ENCODE measurements at regions not wholly inside any gene's neighbourhood (a gene's known extent, or its start where the extent isn't known, plus 50 kb on each side); places are given as distances from the start of the nearest gene placed in this dataset.

DNA sequence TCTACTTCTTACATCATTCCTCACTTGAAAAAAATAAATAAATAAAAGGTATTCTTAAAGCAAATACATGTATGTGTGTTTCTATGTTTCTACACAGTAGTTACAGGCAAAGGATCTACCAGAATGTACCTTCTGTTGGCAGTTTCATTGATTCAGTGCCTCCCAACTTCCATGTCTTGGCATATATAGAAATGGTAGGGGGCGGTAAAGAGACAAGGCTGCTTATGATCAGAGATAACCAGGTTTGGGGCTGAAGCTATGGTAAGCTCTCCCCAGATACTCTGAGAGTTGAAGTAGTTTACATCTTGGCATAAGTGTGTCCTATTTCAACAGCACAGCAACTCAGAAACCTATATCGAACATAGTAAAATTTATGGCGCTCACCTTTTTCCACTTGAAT lies 1075.4 kb upstream of the C9orf72 start:
- no peak for TF ChIP-seq ZNF766 (CRISPR knock-in tag; conservative IDR thresholded peaks at IDR 0.05)
- no peak for TF ChIP-seq ZNF551 (CRISPR knock-in tag; IDR thresholded peaks at IDR 0.05)
- no peak for TF ChIP-seq ZBTB7A (IDR thresholded peaks at IDR 0.05; ENCODE audit: borderline replicate concordance, control insufficient read depth, low read depth, low read length)
- no peak for TF ChIP-seq EWSR1 (IDR thresholded peaks at IDR 0.05; ENCODE audit: borderline replicate concordance, low read depth, partially characterized antibody)
- TF ChIP-seq ELF4 (CRISPR knock-in tag; IDR thresholded peaks at IDR 0.05), result no peak
- TF ChIP-seq SLC30A9 (CRISPR knock-in tag; IDR thresholded peaks at IDR 0.05), result no peak
- TF ChIP-seq KDM5B (IDR thresholded peaks at IDR 0.05; ENCODE audit: insufficient replicate concordance, low read depth, low read length), result no peak
- TF ChIP-seq MEF2D (tag; conservative IDR thresholded peaks at IDR 0.05; ENCODE audit: low read depth), result no peak
- TF ChIP-seq, protein P1, sequence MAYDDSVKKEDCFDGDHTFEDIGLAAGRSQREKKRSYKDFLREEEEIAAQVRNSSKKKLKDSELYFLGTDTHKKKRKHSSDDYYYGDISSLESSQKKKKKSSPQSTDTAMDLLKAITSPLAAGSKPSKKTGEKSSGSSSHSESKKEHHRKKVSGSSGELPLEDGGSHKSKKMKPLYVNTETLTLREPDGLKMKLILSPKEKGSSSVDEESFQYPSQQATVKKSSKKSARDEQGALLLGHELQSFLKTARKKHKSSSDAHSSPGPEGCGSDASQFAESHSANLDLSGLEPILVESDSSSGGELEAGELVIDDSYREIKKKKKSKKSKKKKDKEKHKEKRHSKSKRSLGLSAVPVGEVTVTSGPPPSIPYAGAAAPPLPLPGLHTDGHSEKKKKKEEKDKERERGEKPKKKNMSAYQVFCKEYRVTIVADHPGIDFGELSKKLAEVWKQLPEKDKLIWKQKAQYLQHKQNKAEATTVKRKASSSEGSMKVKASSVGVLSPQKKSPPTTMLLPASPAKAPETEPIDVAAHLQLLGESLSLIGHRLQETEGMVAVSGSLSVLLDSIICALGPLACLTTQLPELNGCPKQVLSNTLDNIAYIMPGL (CRISPR knock-in tag; IDR thresholded peaks at IDR 0.05), result no peak
- no peak for TF ChIP-seq EHMT2 (IDR thresholded peaks at IDR 0.05)
- no peak for TF ChIP-seq ATF1 (CRISPR knock-in tag; IDR thresholded peaks at IDR 0.05)
- no peak for TF ChIP-seq ATF1 (tag; IDR thresholded peaks at IDR 0.05)
- TF ChIP-seq HLTF (IDR thresholded peaks at IDR 0.05), result no peak
- Histone ChIP-seq H3K9me1 (ENCODE audit: control insufficient read depth, insufficient read depth, low read length) (no peaks in the 10 kb centered on the region), H3K4me1 (replicated peaks in 1 of 2; ENCODE audit: control insufficient read depth in 2 of 2, insufficient read depth in 2 of 2, low read length in 2 of 2) (no peaks in the 10 kb centered on the region), H3K9ac (ENCODE audit: insufficient read depth in 1 of 2, low read depth in 2 of 2, low read length in 2 of 2) (no peak overlapping the region), H3K4me2 (ENCODE audit: insufficient read depth, low read length) (no peak overlapping the region), H3K36me3 (ENCODE audit: control insufficient read depth, insufficient read depth, low read length) (no peaks in the 10 kb centered on the region), H3K9me3 (replicated peaks; ENCODE audit: control insufficient read depth, insufficient read depth, low read depth, low read length) (no peaks in the 10 kb centered on the region), H3K27ac (ENCODE audit: extremely low read depth, low read depth, low read length) (no peak overlapping the region), H3K79me2 (ENCODE audit: control insufficient read depth, insufficient read depth, low read length) (no peaks in the 10 kb centered on the region), H3K27me3 (ENCODE audit: control insufficient read depth in 2 of 2, insufficient read depth in 2 of 2, low read length in 2 of 2) (no peaks in the 10 kb centered on the region), H3K4me3 (no peak overlapping the region), H2AFZ (ENCODE audit: low read depth, low read length) (no peak overlapping the region), H4K20me1 (replicated peaks; ENCODE audit: control insufficient read depth, insufficient read depth, low read length) (no peaks in the 10 kb centered on the region)
- no peak for ATAC-seq
- intact Hi-C loops (cut with micrococcal nuclease) (no loop called here), in situ Hi-C loops (cut with MboI) (no loop called here)
- POLR2A ChIA-PET, result no interaction called here
- no peak for FAIRE-seq
- CTCF ChIA-PET (ENCODE audit: low intra/inter-chr PET ratio), result no interaction called here
- no peak for DNase-seq (ENCODE audit: extremely low read depth in 1 of 4, low spot score in 3 of 4)
- no TSS peak for BruUV-seq (replicated peaks)
- WGBS (ENCODE audit: insufficient coverage, low coverage, missing lambda C conversion rate), result no CpG with 5 or more reads among the region's 3 CpGs

All from K562 (cell line).